ENCODE measurements at regions not wholly inside any gene's neighbourhood (a gene's known extent, or its start where the extent isn't known, plus 50 kb on each side); places are given as distances from the start of the nearest gene placed in this dataset.

DNA sequence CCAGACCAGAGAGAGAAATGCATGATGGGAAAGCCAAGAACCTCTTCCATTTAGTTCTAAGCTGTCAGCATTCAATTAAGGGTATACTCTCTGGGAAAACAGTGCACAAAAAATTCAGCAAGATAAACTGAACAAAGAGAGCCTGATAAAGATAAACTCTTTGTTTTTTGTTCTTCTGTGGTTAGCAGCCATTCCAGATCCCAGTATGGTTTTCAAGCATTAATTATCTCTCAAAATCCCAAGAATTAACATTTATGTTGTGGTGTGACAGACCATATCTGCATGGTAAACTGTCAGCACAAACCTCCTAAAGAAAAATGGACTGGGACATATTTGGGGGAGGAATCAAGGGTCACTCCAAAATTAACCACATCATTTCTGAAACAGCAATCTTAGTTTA lies 124.0 kb upstream of the LRRN1 start:
- Mint-ChIP-seq H3K4me1 (ENCODE audit: low read depth) (no peaks in the 10 kb centered on the region), H3K36me3 (ENCODE audit: low read depth) (no peaks in the 10 kb centered on the region), H3K27ac (ENCODE audit: unreplicated experiment) (no peak overlapping the region), H3K27me3 (ENCODE audit: low read depth) (no peaks in the 10 kb centered on the region), H3K9me3 (ENCODE audit: low read depth) (peaks cover 6% of the 10 kb centered on the region), H3K4me3 (ENCODE audit: unreplicated experiment) (no peak overlapping the region)
- TF ChIP-seq, protein P1, sequence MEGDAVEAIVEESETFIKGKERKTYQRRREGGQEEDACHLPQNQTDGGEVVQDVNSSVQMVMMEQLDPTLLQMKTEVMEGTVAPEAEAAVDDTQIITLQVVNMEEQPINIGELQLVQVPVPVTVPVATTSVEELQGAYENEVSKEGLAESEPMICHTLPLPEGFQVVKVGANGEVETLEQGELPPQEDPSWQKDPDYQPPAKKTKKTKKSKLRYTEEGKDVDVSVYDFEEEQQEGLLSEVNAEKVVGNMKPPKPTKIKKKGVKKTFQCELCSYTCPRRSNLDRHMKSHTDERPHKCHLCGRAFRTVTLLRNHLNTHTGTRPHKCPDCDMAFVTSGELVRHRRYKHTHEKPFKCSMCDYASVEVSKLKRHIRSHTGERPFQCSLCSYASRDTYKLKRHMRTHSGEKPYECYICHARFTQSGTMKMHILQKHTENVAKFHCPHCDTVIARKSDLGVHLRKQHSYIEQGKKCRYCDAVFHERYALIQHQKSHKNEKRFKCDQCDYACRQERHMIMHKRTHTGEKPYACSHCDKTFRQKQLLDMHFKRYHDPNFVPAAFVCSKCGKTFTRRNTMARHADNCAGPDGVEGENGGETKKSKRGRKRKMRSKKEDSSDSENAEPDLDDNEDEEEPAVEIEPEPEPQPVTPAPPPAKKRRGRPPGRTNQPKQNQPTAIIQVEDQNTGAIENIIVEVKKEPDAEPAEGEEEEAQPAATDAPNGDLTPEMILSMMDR (IDR thresholded peaks at IDR 0.05) = no peak
- no peak for DNase-seq (ENCODE audit: low spot score)

GRCh38 chr3:3666664-3667063 lies 132.6 kb upstream of the LRRN1 start:
- no peak overlapping the region for H3K4me3 Mint-ChIP-seq (ENCODE audit: unreplicated experiment)
- TF ChIP-seq, protein P1 (IDR thresholded peaks at IDR 0.05) = no peak
- H3K4me1 Mint-ChIP-seq (ENCODE audit: low read depth) = peaks cover 6% of the 10 kb centered on the region
- no peaks in the 10 kb centered on the region for H3K36me3 Mint-ChIP-seq (ENCODE audit: low read depth)
- no peak for DNase-seq (ENCODE audit: low spot score)
- no peaks in the 10 kb centered on the region for H3K27me3 Mint-ChIP-seq (ENCODE audit: low read depth)
- no peak overlapping the region for H3K27ac Mint-ChIP-seq (ENCODE audit: unreplicated experiment)
- H3K9me3 Mint-ChIP-seq (ENCODE audit: low read depth) = peaks cover 8% of the 10 kb centered on the region

GRCh38 chr3:3665961-3666640 lies 133.1 kb upstream of the LRRN1 start:
- Mint-ChIP-seq H3K27ac (ENCODE audit: unreplicated experiment) (no peak overlapping the region), H3K4me3 (ENCODE audit: unreplicated experiment) (no peak overlapping the region), H3K9me3 (ENCODE audit: low read depth) (peaks cover 8% of the 10 kb centered on the region), H3K36me3 (ENCODE audit: low read depth) (no peaks in the 10 kb centered on the region), H3K27me3 (ENCODE audit: low read depth) (no peaks in the 10 kb centered on the region), H3K4me1 (ENCODE audit: low read depth) (peaks cover 6% of the 10 kb centered on the region)
- TF ChIP-seq, protein P1 (IDR thresholded peaks at IDR 0.05) = no peak
- no peak for DNase-seq (ENCODE audit: low spot score)

GRCh38 chr3:3665546-3665945 lies 133.7 kb upstream of the LRRN1 start:
- TF ChIP-seq, protein P1 (IDR thresholded peaks at IDR 0.05) = no peak
- H3K4me3 Mint-ChIP-seq (ENCODE audit: unreplicated experiment) = no peak overlapping the region
- H3K36me3 Mint-ChIP-seq (ENCODE audit: low read depth) = no peaks in the 10 kb centered on the region
- H3K9me3 Mint-ChIP-seq (ENCODE audit: low read depth) = peaks cover 8% of the 10 kb centered on the region
- H3K27me3 Mint-ChIP-seq (ENCODE audit: low read depth) = no peaks in the 10 kb centered on the region
- no peak for DNase-seq (ENCODE audit: low spot score)
- peaks cover 6% of the 10 kb centered on the region for H3K4me1 Mint-ChIP-seq (ENCODE audit: low read depth)
- H3K27ac Mint-ChIP-seq (ENCODE audit: unreplicated experiment) = no peak overlapping the region

DNA sequence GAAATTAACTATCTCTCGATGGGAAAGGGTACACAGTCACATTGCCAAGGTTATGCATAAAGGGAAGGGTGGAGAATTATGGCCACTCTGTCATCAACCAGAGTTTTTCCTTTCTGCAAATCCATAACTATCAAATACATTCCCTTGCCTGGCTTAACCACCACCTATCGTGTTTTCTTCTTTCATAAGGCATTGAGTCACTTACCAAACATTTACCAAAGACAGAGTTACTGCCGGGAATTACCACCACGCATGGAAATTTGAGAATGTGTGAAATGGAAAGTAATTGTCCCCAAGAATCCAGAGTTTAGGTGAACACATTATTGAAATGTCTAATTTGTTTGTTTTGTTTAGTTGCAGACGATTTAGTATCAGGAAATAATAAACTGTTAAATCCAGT lies 134.3 kb upstream of the LRRN1 start:
- H3K4me3 Mint-ChIP-seq (ENCODE audit: unreplicated experiment) = no peak overlapping the region
- H3K9me3 Mint-ChIP-seq (ENCODE audit: low read depth) = peaks cover 8% of the 10 kb centered on the region
- TF ChIP-seq, protein P1 (IDR thresholded peaks at IDR 0.05) = no peak
- H3K4me1 Mint-ChIP-seq (ENCODE audit: low read depth) = peaks cover 6% of the 10 kb centered on the region
- H3K27me3 Mint-ChIP-seq (ENCODE audit: low read depth) = no peaks in the 10 kb centered on the region
- H3K36me3 Mint-ChIP-seq (ENCODE audit: low read depth) = no peaks in the 10 kb centered on the region
- H3K27ac Mint-ChIP-seq (ENCODE audit: unreplicated experiment) = no peak overlapping the region
- no peak for DNase-seq (ENCODE audit: low spot score)

Measured in chondrocyte (in vitro differentiated cells).